ENCODE measurements at regions not wholly inside any gene's neighbourhood (a gene's known extent, or its start where the extent isn't known, plus 50 kb on each side); places are given as distances from the start of the nearest gene placed in this dataset.

DNA sequence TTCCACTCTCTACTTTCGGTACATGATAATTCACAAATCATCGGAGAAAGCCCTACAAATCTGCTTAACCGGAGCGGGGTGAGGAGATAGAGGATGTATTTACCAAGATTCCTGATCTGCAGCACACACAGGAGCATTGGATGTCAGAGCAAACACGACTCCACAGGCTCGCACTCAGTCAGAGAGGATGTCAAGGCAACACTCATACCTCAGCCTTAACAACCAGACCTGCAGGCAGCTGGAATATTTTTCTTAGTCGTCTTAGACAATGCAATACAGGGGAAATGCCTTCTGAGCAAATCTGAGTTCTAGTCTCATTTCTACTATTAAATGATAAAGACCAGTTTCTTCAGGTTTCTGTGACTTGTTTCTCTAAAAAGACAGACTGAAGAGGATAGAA is 159.3 kb upstream of the CPNE8 start:
- in situ Hi-C loops (cut with HindIII; ENCODE audit: low sequenced_read_pairs), result no loop called here
- DNase-seq (ENCODE audit: low spot score), result no peak

DNA sequence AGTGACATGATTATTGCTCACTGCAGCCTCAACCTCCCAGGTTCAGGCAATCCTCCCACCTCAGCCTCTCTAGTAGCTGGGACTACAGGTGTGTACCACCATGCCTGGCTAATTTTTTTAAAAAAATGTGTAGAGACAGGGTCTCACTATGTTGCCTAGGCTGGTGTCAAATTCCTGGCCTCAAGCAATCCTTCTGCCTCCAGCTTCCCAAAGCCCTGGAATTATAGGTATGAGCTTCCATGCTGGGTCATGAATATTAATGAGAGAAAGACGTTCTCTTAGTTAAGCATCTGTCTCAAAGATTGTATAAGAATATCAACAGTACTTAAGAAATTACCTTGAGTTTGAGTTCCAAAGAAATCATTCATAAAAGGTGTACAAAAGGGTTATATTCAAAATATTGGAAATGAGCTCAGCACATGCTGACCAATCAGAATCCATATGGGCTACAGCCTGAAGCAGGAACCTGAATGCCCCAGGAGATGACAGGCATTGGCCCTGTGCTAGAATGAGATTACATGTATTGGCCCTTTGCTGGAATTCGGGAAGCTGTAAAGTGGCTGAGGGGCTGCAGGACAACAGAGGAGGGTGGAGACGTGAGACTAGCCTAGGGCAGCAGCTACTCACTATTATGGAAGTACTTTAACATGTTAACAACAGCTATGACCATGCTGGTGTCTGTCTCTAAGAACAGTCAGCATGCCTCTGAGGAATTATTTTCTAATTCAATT is 157.0 kb upstream of the CPNE8 start:
- no peak for DNase-seq (ENCODE audit: low spot score)
- in situ Hi-C loops (cut with HindIII; ENCODE audit: low sequenced_read_pairs), result no loop called here

GRCh38 chr12:39061576-39061975 is 156.2 kb upstream of the CPNE8 start:
- DNase-seq (ENCODE audit: low spot score), result no peak
- in situ Hi-C loops (cut with HindIII; ENCODE audit: low sequenced_read_pairs), result no loop called here

- DNase-seq (ENCODE audit: low spot score), result no peak
- in situ Hi-C loops (cut with HindIII; ENCODE audit: low sequenced_read_pairs), result no loop called here
These were observed 143.0 kb upstream of the CPNE8 start for GRCh38 chr12:39048395-39048794.

- no peak for DNase-seq (ENCODE audit: low spot score)
- in situ Hi-C loops (cut with HindIII; ENCODE audit: low sequenced_read_pairs), result no loop called here
These were observed 142.3 kb upstream of the CPNE8 start for GRCh38 chr12:39047539-39048262.

DNA sequence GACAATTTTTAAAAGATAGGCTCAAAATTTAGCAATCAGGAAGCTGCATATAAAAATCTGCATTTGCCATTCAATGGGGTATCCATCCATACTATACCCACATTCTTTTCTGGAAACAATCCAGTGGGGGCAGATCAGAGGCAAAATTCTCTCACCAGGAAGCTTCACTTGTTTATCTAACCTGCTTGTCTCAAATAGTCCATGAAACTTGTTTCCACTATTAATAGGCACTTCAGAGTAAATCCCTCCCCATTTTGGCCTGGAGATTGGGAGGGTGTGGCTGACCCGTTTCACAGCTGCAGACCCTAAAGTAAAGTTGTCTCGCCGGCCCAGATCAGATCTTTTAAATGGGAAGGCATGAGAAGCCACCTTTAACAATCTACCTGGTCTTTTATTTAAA is 139.4 kb upstream of the CPNE8 start:
- no peak for DNase-seq (ENCODE audit: low spot score)
- in situ Hi-C loops (cut with HindIII; ENCODE audit: low sequenced_read_pairs), result no loop called here

DNA sequence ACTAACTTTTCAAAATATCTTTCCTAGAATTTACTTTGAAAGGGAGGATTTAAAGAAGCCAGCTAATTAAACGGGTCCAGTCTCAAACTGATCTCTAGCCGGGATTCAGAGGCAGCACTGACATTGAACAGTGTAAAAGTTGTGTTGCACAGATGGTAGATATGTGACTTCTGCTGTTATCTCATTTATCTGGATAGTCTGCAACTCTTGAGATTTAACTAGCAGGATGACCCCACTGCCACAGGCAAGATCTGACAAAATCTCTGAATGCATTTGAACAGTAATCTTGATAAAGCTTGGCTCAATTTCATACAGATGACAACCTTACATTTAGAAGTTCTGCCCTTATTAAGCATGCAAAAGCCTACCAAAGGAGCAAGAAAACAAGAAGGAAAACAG is 138.0 kb upstream of the CPNE8 start:
- in situ Hi-C loops (cut with HindIII; ENCODE audit: low sequenced_read_pairs), result no loop called here
- no peak for DNase-seq (ENCODE audit: low spot score)

DNA sequence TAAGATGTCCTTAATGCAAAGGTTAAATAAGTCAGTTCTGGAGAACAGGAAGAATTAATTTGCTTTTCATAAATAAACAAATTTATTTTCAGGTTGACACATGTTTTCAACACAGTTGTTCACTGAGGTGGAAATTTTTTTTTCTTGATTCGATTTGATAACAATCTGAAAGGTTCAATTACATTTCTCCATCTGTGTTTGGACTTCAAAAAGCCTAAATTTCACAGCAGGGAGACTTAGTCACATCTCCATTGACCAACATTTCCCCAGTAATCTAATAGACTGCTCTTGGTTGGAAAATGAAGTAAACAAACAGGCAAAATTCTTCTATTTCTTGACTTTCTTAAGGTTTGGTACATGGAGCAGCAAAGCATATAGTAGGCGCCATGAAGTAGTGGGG is 134.9 kb upstream of the CPNE8 start:
- no peak for DNase-seq (ENCODE audit: low spot score)
- in situ Hi-C loops (cut with HindIII; ENCODE audit: low sequenced_read_pairs), result no loop called here

- in situ Hi-C loops (cut with HindIII; ENCODE audit: low sequenced_read_pairs), result no loop called here
These were observed 131.7 kb upstream of the CPNE8 start for GRCh38 chr12:39037115-39037514.

GRCh38 chr12:39036105-39036504 is 130.7 kb upstream of the CPNE8 start:
- no peak for DNase-seq (ENCODE audit: low spot score)
- in situ Hi-C loops (cut with HindIII; ENCODE audit: low sequenced_read_pairs), result no loop called here

More at GRCh38 chr12:39037115-39037514, 131.7 kb upstream of the CPNE8 start:
- no peak for DNase-seq (ENCODE audit: low spot score)

DNA sequence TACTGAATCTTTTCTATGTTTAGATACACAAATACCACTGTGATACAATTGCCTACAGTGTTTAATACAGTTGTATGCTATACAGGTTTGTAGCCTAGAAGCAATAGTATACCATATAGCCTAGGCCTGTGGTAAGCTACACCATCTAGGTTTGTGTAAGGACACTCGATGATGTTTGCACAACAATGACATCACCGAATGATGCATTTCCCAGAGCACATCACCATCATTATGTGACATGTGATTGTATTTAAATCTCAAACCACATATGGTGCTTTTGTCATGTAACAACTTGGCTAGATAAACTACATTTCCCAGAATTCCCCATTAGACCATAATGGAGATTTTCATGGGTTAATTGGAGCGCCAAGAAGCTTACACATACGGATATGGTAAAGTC is 128.4 kb upstream of the CPNE8 start:
- DNase-seq (ENCODE audit: low spot score), result no peak
- in situ Hi-C loops (cut with HindIII; ENCODE audit: low sequenced_read_pairs), result no loop called here

GRCh38 chr12:39032448-39032847 is 127.1 kb upstream of the CPNE8 start:
- DNase-seq (ENCODE audit: low spot score), result no peak

DNA sequence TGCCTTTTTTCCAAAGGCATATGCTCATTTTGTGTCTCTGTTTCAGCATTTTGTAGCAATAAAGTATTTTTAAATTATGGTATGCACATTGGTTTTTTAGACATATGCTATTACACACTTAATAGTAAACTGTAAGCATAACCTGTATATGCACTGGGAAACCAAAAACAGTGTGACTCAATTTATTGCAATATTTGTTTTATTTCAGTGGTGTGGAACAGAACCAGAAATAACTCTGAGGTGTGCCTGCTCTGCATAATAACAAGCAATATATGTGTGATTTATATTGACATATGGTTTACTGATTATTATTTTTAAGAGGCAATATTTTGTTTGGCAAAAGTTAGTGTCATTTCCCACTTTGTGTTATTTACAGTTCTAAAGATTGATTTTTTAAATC is 126.6 kb upstream of the CPNE8 start:
- in situ Hi-C loops (cut with HindIII; ENCODE audit: low sequenced_read_pairs), result no loop called here
- no peak for DNase-seq (ENCODE audit: low spot score)

More at GRCh38 chr12:39032448-39032847, 127.1 kb upstream of the CPNE8 start:
- in situ Hi-C loops (cut with HindIII; ENCODE audit: low sequenced_read_pairs), result no loop called here

DNA sequence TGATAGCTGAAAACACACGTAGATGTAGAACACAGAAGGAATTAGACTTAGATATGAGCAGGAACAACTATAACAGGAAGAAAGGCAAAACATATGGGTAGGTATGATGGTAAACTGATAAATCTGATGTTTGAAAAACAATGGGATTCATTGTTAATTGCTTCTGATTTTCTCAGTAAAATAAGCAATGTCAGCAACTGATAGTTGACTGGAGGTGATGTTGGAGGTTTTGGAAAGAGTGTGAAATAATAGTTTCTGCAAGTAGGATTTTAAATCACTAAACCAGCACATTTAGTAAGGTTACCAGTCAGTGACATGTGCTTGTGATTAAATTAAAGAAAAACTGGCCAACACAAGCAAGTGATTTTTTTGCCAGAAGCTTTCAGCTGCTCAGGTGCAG is 123.0 kb upstream of the CPNE8 start:
- DNase-seq (ENCODE audit: low spot score), result no peak
- in situ Hi-C loops (cut with HindIII; ENCODE audit: low sequenced_read_pairs), result no loop called here

- no peak for DNase-seq (ENCODE audit: low spot score)
- in situ Hi-C loops (cut with HindIII; ENCODE audit: low sequenced_read_pairs), result no loop called here
These were observed 107.5 kb upstream of the CPNE8 start for GRCh38 chr12:39012870-39013269.

GRCh38 chr12:39011166-39011565 is 105.8 kb upstream of the CPNE8 start:
- DNase-seq (ENCODE audit: low spot score), result no peak
- in situ Hi-C loops (cut with HindIII; ENCODE audit: low sequenced_read_pairs), result no loop called here

DNA sequence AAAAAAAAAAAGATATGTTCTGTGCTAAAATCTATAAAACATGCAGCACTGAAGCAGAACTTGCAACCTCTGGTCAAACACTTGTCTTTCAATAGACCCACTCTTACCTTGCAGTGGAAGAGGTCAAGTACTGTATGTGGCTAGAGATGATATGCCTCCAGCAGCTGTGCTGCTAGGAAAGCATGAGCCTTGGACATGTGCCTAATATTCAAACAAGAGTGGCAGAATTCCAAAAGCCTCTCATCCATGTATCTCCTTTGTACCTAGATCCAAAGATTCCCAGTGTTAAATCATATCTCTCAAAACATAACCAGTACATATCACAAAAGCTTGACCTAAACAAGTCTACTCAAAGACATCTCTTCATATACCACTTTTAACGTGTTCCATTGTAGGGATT is 105.0 kb upstream of the CPNE8 start:
- DNase-seq (ENCODE audit: low spot score), result no peak
- in situ Hi-C loops (cut with HindIII; ENCODE audit: low sequenced_read_pairs), result no loop called here

GRCh38 chr12:39007619-39008018 is 102.2 kb upstream of the CPNE8 start:
- in situ Hi-C loops (cut with HindIII; ENCODE audit: low sequenced_read_pairs), result no loop called here
- DNase-seq (ENCODE audit: low spot score), result no peak

DNA sequence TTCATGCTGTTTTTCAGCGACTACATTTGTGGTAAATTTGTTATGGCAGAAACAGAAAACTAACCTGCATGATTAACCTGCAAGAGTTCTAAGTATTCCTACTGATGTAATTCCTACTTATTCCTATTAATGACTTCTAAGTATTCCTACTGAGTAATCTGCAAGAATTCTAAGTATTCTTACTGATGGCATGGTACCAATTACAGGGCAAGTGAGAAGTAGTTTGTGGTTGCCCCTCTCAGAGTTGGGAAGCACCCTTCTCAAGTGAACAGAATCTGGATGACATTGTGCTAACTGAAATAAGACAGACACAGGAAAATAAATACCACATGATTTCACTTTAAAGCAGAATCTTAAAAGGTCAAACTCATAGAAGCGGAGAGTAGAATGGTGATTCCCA is 100.9 kb upstream of the CPNE8 start:
- DNase-seq (ENCODE audit: low spot score), result no peak
- in situ Hi-C loops (cut with HindIII; ENCODE audit: low sequenced_read_pairs), result no loop called here

DNA sequence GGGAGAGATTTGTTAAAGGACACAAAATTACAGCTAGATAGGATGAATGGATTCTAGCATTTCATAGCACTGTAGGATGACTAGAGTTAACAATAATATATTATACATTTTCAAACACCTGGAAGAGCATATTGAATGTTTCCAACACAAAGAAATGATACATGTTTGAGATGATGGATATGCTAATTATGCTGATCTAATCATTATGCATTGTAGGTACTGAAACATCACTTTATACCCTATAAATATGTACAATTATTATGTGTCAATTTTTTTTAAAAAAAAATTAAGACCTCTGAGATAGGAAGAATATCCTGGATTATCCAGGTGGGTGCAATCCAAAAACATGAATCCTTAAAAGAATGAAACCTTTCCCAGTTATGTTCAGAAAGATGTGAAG is 100.3 kb upstream of the CPNE8 start:
- no peak for DNase-seq (ENCODE audit: low spot score)
- in situ Hi-C loops (cut with HindIII; ENCODE audit: low sequenced_read_pairs), result no loop called here

DNA sequence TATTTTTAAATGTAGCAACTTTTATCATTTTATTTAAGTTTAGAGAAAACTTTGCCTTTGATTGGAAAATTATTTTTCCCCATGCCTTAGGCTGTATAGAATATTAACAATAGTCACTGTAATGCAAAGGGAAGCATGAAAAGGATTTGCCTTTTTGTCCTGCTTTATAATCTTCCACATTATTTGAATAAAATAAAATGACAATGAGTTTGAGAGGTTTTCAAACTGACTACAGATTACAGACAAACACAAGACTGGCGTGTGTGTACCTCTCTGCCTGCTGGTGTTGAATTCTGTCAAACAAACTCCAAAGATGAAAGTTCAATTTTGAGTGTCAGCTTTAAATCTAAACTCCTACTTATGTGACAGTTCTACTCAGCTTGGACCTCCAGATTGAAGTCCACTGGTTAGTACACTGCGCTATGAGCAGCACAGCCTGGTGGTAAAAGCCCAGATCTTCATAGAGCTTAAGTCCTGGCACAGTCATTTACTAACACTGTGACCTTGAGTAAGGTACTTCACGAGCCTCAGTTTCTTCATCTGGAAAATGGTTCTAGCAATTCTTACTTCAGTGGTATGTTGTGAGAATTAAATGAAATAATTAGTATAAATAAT is 98.3 kb upstream of the CPNE8 start:
- DNase-seq (ENCODE audit: low spot score), result no peak
- in situ Hi-C loops (cut with HindIII; ENCODE audit: low sequenced_read_pairs), result no loop called here
